ENCODE measurements at regions not wholly inside any gene's neighbourhood (a gene's known extent, or its start where the extent isn't known, plus 50 kb on each side); places are given as distances from the start of the nearest gene placed in this dataset.

DNA sequence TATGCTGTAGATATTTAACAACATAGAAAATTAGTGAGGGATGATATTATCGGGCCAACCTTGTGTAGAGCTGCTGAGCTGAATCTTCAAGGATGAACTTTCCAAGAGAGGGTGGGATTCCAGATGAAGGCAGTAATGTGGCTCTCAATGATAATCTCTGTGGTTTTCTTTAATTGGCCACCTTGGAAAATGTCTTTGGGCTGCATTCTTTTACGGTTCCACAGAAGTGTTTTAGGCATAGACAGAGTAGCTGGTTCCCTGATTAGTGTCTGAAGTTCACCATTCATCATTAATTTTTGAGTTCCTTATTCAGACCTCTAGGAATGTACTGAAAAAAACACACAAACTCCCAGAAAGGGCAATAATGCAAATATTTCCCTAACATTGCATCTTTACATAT is 1566.9 kb upstream of the PIK3C3 start:
- no peak for DNase-seq

- no peak for DNase-seq
These were observed 1567.8 kb upstream of the PIK3C3 start for GRCh38 chr18:40387130-40387787.

DNA sequence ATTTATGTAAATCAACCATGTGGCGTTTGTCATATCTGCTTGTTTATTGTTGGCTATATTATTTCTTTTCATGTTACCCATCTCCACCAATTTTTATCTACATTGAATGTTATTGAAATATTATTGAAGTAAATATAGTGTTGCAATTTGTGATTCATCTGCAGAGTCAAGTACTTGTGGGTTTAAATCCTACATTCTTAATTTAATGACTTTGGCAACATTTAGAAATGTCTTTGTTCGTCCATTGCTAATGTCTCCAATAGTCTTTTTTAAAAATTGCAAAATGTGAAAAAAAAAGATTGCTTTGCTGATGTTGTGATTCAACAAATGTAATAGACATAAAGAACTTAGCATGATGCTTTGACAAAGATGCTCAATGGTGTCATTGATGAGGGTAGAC is 1572.8 kb upstream of the PIK3C3 start:
- no peak for DNase-seq

GRCh38 chr18:40380686-40381439 is 1574.2 kb upstream of the PIK3C3 start:
- no peak for DNase-seq

DNA sequence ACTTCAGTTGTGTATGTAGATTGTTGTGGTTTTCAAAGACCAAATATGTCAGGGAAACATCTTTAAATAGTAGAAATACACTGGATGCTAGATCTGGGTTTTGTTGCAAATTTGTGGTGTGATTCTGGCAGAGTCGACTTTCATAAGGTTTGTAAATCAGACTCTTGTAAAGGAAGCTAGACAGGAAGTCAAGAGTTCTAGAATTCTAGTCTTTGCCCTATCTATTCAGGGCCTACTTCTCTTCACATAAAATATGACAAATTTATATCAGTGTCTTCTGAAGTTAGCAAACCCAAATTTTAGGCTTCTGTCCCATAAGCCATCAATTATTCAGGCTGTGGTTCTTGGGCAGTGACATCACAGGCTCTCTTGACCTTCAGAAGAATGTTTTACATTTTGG is 1579.2 kb upstream of the PIK3C3 start:
- DNase-seq: no peak

DNA sequence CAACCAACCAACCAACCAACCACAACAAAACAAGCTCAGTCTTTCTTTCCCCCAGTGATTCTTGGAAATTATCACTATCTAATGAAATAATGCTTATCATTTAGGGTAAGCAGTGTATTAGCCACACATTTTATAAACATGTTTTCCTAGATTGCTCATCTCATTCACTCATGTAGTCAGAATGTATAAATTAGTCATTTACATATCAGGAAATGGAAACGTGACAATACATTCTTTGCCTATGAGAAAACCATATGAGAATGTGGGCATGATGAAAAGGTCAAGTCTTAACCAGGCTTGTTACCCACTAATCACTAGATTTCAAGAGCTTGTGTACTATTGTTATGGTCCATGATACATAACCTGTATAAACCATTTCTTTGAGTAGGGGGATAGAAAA is 1583.4 kb upstream of the PIK3C3 start:
- no peak for DNase-seq

- DNase-seq: no peak
These were observed 1587.5 kb upstream of the PIK3C3 start for GRCh38 chr18:40367576-40367975.

DNA sequence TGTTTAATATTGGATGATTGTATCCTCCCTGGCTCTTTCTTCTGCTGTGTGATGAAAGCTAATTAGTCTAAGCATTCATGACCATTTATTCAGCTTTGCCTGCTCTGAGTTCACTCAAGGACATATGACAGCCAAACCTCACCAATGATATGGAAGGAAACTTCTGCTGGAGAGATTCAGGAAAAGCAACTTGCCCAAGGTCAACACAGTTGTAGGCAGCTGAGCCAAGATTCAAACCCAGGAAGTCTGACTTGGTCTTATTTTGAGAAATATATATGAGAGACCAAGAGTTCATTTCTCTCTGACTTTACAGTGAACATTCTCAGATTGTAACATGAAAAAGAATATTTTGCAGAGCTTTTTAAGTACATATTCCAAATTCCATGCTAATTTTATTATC is 1588.5 kb upstream of the PIK3C3 start:
- DNase-seq: no peak

DNA sequence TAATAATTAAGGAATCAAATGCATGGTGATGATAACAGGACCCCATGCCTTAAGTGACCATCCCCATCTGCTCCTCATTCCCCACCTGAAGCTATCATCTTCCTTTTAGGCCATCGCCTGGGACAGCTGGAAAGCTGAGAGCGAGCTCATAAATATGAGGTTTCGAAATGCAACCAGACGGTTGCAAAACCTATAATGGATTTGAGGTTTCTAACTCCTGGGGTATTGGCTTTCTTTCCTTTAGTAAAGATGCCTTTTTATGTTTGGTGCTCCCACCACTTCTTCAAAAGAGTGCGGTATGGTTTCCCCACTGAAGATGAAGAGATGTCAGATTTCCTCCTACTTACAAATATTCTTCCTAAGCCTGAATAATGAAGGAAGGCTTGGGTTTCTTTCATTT is 1589.5 kb upstream of the PIK3C3 start:
- no peak for DNase-seq

DNA sequence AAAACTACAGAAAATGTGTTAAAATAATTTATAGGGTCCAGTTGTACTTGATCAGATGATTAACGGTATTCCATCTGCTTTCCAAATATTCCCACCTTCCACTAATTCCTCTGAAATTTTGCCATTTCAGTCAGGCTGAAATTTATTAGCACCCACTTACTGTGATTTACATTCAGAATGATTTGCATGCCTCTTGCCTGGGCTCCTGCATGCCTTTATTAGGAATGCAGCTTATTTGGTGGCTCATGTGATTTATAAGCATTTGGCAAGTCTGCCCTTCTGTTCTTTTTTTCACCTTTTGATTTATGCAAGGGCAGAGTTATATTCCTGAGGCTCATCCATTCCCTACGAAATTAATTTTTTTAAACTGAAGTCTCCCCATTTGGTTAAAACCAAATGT is 1594.5 kb upstream of the PIK3C3 start:
- DNase-seq: no peak

DNA sequence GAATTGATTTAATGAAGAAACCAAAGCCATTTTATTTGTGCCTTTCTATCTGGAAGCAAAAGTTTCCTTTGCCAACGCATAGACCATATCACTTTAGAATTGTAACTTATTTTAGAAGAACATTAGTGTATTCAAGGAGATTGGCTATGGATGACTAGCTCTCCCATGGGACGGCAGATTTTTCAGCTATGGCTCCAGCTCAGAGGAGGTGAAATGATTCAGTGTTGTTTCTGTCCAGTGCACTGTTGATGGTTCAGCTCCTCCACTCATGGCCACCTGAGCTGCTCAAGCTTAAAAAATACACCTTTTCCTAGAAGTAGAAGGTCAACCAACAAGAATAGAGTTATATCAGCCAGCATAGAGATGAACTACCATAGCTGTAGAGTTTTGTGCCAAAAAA is 1597.5 kb upstream of the PIK3C3 start:
- no peak for DNase-seq

DNA sequence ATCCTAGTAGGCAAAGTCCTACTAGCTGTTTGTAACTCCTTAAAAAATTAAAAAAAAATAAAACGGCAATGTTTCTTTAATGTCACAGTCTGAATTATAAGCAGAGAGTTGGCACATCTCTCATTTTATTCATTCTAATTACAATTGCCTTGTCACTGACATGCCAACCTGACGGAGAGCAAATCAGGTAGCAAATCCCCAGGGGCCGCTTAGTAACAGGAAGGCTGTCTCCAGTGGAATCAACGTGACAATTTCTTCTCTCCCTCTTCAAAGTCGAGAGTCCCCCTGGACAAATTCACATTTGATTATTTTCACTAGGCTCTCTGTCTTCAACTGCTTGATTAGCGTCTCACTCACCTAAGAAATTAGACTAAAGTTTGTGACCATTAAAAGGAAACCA is 1598.9 kb upstream of the PIK3C3 start:
- DNase-seq: no peak

DNA sequence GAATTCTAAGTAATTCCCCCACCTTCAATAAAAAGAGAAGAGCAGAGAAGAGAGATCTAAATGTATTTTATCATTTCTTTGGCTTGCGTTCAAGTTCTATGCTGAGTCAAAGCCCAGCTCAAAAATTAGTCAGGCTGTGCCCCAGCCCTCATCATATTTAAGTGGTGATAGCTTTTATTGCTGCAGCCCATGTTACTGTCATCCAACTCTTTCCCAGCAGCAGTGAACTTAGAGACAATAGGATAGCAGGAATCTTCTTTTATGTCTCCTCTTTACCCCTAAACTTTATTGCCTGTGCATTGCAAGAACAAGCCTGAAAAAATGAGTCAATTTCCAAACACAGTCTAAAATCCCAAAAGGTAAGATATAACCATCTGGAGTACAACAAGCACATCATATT is 1599.3 kb upstream of the PIK3C3 start:
- no peak for DNase-seq

DNA sequence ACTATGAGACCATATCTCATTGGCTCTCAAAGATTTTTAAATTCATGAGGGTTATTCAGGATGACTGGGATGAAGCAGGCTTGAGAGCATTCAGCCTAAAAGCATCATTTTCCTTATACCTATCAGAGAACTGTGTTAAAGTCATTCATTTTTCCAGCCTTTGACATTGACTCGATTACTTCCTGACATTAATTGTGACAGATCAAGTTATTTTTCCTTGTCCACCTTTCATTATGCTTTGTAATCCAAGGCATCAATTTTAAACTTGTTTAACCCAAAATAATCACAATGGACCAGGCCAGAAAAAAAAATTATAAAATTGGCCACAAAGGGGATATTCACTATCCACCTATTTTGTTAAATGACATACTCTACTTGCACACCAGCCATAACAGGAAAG is 1606.8 kb upstream of the PIK3C3 start:
- no peak for DNase-seq

- no peak for DNase-seq
These were observed 1607.8 kb upstream of the PIK3C3 start for GRCh38 chr18:40347261-40347660.

DNA sequence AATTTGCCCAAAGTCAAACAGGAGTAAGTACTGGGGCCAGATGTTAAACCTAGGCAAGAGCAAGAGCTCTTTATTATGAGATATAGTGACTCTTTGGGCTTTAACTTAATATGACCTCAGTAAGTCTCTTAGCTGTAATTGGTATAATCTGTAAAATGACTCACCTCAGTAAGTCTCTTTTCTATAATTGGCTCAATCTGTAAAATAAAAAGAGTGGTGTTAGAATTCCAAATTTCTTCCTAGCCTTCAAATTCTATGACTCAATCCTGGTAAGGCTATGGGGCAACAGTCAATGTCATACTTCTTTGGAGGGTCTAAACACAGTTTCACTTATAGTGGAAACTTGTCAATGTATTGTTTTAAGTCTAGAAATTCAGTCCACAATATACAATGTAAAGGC is 1608.9 kb upstream of the PIK3C3 start:
- no peak for DNase-seq

DNA sequence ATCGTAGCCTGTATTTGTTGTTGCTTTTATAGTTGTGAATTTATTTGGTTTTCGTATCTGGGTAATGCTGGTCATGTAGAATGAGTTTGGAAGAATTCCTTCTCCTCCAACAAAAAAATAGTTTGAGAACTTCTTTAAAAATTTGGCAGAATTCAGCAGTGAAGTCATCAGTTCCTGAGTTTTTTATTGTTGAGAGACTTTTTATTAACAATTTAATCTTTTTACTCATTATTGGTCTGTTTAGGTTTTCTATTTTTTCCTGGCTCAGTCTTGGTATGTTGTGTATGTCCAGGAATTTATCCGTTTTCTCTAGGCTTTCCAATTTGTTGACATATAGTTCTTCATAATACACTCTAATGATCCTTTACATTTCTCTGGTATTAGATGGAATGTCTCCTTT is 1613.3 kb upstream of the PIK3C3 start:
- no peak for DNase-seq

DNA sequence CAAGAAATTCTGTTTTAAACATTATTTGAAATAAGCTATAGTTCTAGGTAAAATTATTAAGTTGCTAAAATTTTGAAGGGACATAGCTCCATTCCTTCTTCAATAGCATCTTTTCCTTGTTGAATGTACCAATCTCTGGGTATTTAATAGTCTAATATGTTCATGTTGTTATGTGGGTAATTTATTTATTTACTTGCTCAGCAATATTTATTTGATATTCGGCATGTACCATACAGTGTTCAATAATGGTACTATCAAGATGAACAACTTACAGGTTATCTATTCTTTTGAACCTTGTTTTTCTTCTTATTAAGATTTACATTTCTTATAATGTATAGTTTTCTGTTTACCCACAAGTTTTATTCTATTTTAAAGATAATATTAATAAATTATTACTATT is 1616.8 kb upstream of the PIK3C3 start:
- DNase-seq: no peak

DNA sequence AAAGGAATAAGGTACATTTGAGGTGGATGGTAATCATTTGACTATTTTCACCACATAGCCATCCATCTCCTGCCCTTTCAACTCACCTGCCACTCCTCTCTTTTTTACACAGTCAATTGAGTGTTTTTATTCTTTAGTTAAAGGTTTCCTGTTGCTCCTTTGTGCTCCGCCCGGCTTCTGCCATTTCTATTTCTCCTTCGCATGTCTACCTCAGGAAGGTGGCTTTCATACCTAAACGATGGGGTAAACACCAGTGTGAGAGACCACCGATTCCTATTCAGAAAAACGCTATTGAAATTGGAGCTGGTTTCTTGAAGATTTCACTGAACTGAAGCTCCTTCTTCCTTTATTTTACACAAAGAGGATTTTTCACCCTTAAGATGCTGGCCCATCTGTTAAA is 1628.0 kb upstream of the PIK3C3 start:
- DNase-seq: no peak

DNA sequence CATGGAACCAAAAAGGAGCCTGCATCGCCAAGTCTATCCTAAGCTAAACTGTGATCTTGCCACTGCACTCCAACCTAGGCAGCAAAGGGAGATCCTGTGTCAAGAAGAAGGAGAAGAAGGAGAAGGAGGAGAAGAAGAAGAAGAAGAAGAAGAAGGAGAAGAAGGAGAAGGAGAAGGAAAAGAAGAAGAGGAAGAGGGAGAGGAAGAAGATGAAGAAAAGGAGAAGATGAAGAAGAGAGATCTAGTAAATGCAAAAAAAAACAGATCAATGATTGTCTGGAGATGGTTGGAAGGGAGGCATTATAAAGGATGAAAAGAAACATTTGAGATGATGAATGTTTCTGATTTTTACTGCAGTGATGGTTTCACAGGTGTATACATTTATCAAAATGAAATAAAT is 1629.0 kb upstream of the PIK3C3 start:
- no peak for DNase-seq

GRCh38 chr18:40314199-40314598 is 1640.8 kb upstream of the PIK3C3 start:
- no peak for DNase-seq

GRCh38 chr18:40313030-40313642 is 1641.9 kb upstream of the PIK3C3 start:
- no peak for DNase-seq

- DNase-seq: no peak
These were observed 1647.4 kb upstream of the PIK3C3 start for GRCh38 chr18:40307627-40308026.

DNA sequence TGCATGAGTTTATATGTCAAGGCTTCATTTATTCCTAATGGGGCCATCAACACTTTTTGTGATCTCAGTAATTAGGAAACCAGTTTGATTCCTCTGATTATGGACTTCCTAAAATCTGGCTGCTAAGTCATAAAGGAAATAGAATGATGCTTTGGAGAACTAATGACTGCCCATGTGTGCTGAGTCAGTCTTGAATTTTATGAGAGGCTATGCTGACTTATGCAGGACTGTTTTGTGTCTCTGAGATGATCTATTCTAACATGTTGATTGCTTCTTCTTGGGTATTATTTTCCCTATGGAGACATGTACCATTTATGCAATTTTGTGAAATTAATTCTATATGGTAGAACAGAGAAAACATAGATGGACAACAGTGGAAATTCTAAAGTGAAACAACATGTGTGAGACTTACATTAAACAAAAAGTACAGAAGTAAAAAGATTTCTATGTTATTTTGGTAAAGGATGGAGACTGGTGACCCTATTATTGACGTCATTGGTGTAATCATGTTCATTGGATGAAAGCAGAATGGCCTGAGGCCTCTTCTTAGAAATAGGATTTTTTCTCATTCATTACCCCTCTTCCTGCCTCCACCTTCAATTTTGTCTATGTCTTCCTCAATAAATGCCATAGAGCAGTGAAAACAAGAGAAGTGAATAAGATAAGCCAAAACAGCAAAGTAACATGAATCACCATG is 1658.2 kb upstream of the PIK3C3 start:
- DNase-seq: no peak

Data from GDM1 (cell line).